OCI-LY7 (cell line): ENCODE measurements at regions not wholly inside any gene's neighbourhood (a gene's known extent, or its start where the extent isn't known, plus 50 kb on each side); places are given as distances from the start of the nearest gene placed in this dataset.

Source experiments
- BruUV-seq: library from RNA; stranded (reverse); fragments of 400-500 nt; replicated peaks from 2 replicates; lab custom pipeline; 2021; lab: Mats Ljungman, UMichigan
- CTCF ChIA-PET: fragments of 300-600 bp; sonication (Branson Sonifier 250); formaldehyde crosslinking; loops from one replicate; lab custom pipeline; 2022; ENCODE audit warnings: antibody characterized with exemption; ENCODE audit not compliant: unreplicated experiment; lab: Charles Lee
- POLR2A ChIA-PET: fragments of 300-600 bp; sonication (Branson Sonifier 250); formaldehyde crosslinking; loops from one replicate; lab custom pipeline; 2022; ENCODE audit warnings: antibody characterized with exemption; lab: Charles Lee
- DNase-seq: peaks from one replicate; pipeline ENCODE4 v3.0.0-alpha.2; 2015; ENCODE audit warnings: low spot score
- H2AFZ ChIP-seq: fragments of 200-600 bp; sonication (generic), shearing (Covaris generic); 2 replicates; pipeline ENCODE4 v1.6.1; 2014; ENCODE audit warnings: mild to moderate bottlenecking, antibody characterized with exemption, low read length, moderate library complexity
- H3K27ac ChIP-seq: fragments of 200-600 bp; sonication (generic); 2 replicates; pipeline ENCODE4 v1.5.1; 2014; ENCODE audit warnings: mixed run types, low read depth, mild to moderate bottlenecking, moderate library complexity, low read length, inconsistent platforms; ENCODE audit not compliant: poor library complexity, severe bottlenecking
- H3K36me3 ChIP-seq: fragments of 200-600 bp; sonication (generic); 2 replicates; pipeline ENCODE4 v1.6.1; 2014; ENCODE audit warnings: mild to moderate bottlenecking, antibody characterized with exemption, low read length, moderate library complexity, mixed read lengths; ENCODE audit not compliant: insufficient read depth
- H3K4me1 ChIP-seq: fragments of 200-600 bp; sonication (generic); 2 replicates; pipeline ENCODE4 v1.5.1; 2014; ENCODE audit warnings: mild to moderate bottlenecking, low read length; ENCODE audit not compliant: insufficient read depth, poor library complexity, severe bottlenecking
- H3K4me2 ChIP-seq: fragments of 200-600 bp; sonication (generic); 2 replicates; pipeline ENCODE4 v1.6.1; 2014; ENCODE audit warnings: mild to moderate bottlenecking, low read length
- H3K4me3 ChIP-seq: fragments of 200-600 bp; sonication (generic); 2 replicates; pipeline ENCODE4 v1.5.1; 2014; ENCODE audit warnings: mild to moderate bottlenecking, low read depth, low read length; ENCODE audit not compliant: poor library complexity, severe bottlenecking
- H3K79me2 ChIP-seq: fragments of 200-600 bp; sonication (generic); 2 replicates; pipeline ENCODE4 v1.6.1; 2016; ENCODE audit warnings: low read depth, mild to moderate bottlenecking, low read length, moderate library complexity, mixed read lengths; ENCODE audit not compliant: insufficient read depth
- H3K9me2 ChIP-seq: fragments of 200-600 bp; sonication (generic); 2 replicates; pipeline ENCODE4 v1.6.1; 2016; ENCODE audit warnings: mild to moderate bottlenecking, low read length, mixed read lengths; ENCODE audit not compliant: insufficient read depth
- H3K9me3 ChIP-seq: fragments of 200-600 bp; sonication (generic); 2 replicates; pipeline ENCODE4 v1.6.1; 2014; ENCODE audit warnings: mild to moderate bottlenecking, mixed run types, low read length, mixed read lengths
- H4K20me1 ChIP-seq: fragments of 200-600 bp; sonication (generic); 2 replicates; pipeline ENCODE4 v1.6.1; 2014; ENCODE audit warnings: mild to moderate bottlenecking, antibody characterized with exemption, low read length, moderate library complexity, mixed read lengths; ENCODE audit not compliant: insufficient read depth
- CTCF ChIP-seq: fragments of 200-600 bp; sonication (generic); conservative IDR thresholded peaks from 2 replicates; pipeline ENCODE4 v1.5.1; 2014; ENCODE audit warnings: mild to moderate bottlenecking, antibody characterized with exemption, low read length, moderate library complexity, mixed read lengths
- EZH2phosphoT487 ChIP-seq: fragments of 200-600 bp; sonication (generic); IDR thresholded peaks from 2 replicates; pipeline ENCODE4 v1.6.1; 2018; ENCODE audit warnings: low read depth, borderline replicate concordance, mild to moderate bottlenecking, mixed run types, antibody characterized with exemption, low read length, moderate library complexity, mixed read lengths
- intact Hi-C: fragments of 100-400 bp; cut with micrococcal nuclease; formaldehyde crosslinking; loops from one replicate; pipeline ENCODE4 v1.10.0; 2022; ENCODE audit not compliant: unreplicated experiment

GRCh38 chr13:34422956-34423355 lies 519.1 kb upstream of the NBEA start:
- H3K36me3 ChIP-seq: no peaks in the 10 kb centered on the region
- ChIA-PET CTCF (no interaction called here), POLR2A (no interaction called here)
- no peak overlapping the region for H3K27ac ChIP-seq
- no peaks in the 10 kb centered on the region for H3K9me2 ChIP-seq
- H3K4me3 ChIP-seq: no peak overlapping the region
- no peak overlapping the region for H3K4me2 ChIP-seq
- DNase-seq: no peak
- H2AFZ ChIP-seq: no peak overlapping the region
- H3K9me3 ChIP-seq: no peaks in the 10 kb centered on the region
- intact Hi-C loops: no loop called here
- no peaks in the 10 kb centered on the region for H3K79me2 ChIP-seq
- BruUV-seq: no TSS peak
- no peaks in the 10 kb centered on the region for H3K4me1 ChIP-seq
- TF ChIP-seq EZH2phosphoT487 (no peak), CTCF (no peak)
- H4K20me1 ChIP-seq: no peaks in the 10 kb centered on the region

GRCh38 chr13:34425327-34425949 lies 516.6 kb upstream of the NBEA start:
- ChIA-PET POLR2A (no interaction called here), CTCF (no interaction called here)
- no peak for DNase-seq
- intact Hi-C loops: no loop called here
- Histone ChIP-seq H3K27ac (no peak overlapping the region), H3K36me3 (no peaks in the 10 kb centered on the region), H3K9me3 (no peaks in the 10 kb centered on the region), H3K4me2 (no peak overlapping the region), H2AFZ (no peak overlapping the region), H4K20me1 (no peaks in the 10 kb centered on the region), H3K4me1 (no peaks in the 10 kb centered on the region), H3K4me3 (no peak overlapping the region), H3K9me2 (no peaks in the 10 kb centered on the region), H3K79me2 (no peaks in the 10 kb centered on the region)
- BruUV-seq: no TSS peak
- no peak for TF ChIP-seq EZH2phosphoT487
- TF ChIP-seq CTCF: no peak

GRCh38 chr13:34428911-34429310 lies 513.2 kb upstream of the NBEA start:
- no peak for DNase-seq
- TF ChIP-seq EZH2phosphoT487 (no peak), CTCF (no peak)
- H3K79me2 ChIP-seq: no peaks in the 10 kb centered on the region
- no peaks in the 10 kb centered on the region for H3K36me3 ChIP-seq
- ChIA-PET POLR2A (interaction anchor here (1.4 kb wide), 1 partner anchor 15 kb away, joined by 3 read pairs; no protein-coding TSS in a partner anchor), CTCF (no interaction called here)
- intact Hi-C loops: no loop called here
- H3K4me3 ChIP-seq: no peak overlapping the region
- H3K9me2 ChIP-seq: no peaks in the 10 kb centered on the region
- H2AFZ ChIP-seq: no peak overlapping the region
- no peaks in the 10 kb centered on the region for H4K20me1 ChIP-seq
- H3K4me1 ChIP-seq: no peaks in the 10 kb centered on the region
- BruUV-seq: no TSS peak
- H3K4me2 ChIP-seq: no peak overlapping the region
- H3K9me3 ChIP-seq: no peaks in the 10 kb centered on the region
- no peak overlapping the region for H3K27ac ChIP-seq
